ENCODE measurements at regions not wholly inside any gene's neighbourhood (a gene's known extent, or its start where the extent isn't known, plus 50 kb on each side); places are given as distances from the start of the nearest gene placed in this dataset.

- H3K36me3 ChIP-seq: no peaks in the 10 kb centered on the region
- no peak for DNase-seq
- H3K9me3 ChIP-seq: no peaks in the 10 kb centered on the region
- no peaks in the 10 kb centered on the region for H3K27me3 ChIP-seq
- TF ChIP-seq CTCF (IDR thresholded peaks at IDR 0.05; ENCODE audit: low read depth, low read length): no peak
- H3K4me3 ChIP-seq (ENCODE audit: low read depth, low read length): no peak overlapping the region
- H3K4me1 ChIP-seq: no peaks in the 10 kb centered on the region
These were observed 173.9 kb downstream of the SUCLG1 start for GRCh38 chr2:84285056-84285747.

GRCh38 chr2:84283506-84283905, 175.6 kb downstream of the SUCLG1 start:
- no peaks in the 10 kb centered on the region for H3K4me1 ChIP-seq
- H3K4me3 ChIP-seq (ENCODE audit: low read depth, low read length): no peak overlapping the region
- no peaks in the 10 kb centered on the region for H3K9me3 ChIP-seq
- no peak for TF ChIP-seq CTCF (IDR thresholded peaks at IDR 0.05; ENCODE audit: low read depth, low read length)
- DNase-seq: no peak
- H3K36me3 ChIP-seq: no peaks in the 10 kb centered on the region
- no peaks in the 10 kb centered on the region for H3K27me3 ChIP-seq

GRCh38 chr2:84281510-84281909, 177.6 kb downstream of the SUCLG1 start:
- Histone ChIP-seq H3K36me3 (no peaks in the 10 kb centered on the region), H3K9me3 (no peaks in the 10 kb centered on the region), H3K4me3 (ENCODE audit: low read depth, low read length) (no peak overlapping the region), H3K27me3 (no peaks in the 10 kb centered on the region), H3K4me1 (no peaks in the 10 kb centered on the region)
- no peak for TF ChIP-seq CTCF (IDR thresholded peaks at IDR 0.05; ENCODE audit: low read depth, low read length)
- DNase-seq: no peak

GRCh38 chr2:84280873-84281272, 178.2 kb downstream of the SUCLG1 start:
- no peaks in the 10 kb centered on the region for H3K9me3 ChIP-seq
- H3K27me3 ChIP-seq: no peaks in the 10 kb centered on the region
- no peaks in the 10 kb centered on the region for H3K36me3 ChIP-seq
- DNase-seq: no peak
- H3K4me1 ChIP-seq: no peaks in the 10 kb centered on the region
- H3K4me3 ChIP-seq (ENCODE audit: low read depth, low read length): no peak overlapping the region
- TF ChIP-seq CTCF (IDR thresholded peaks at IDR 0.05; ENCODE audit: low read depth, low read length): no peak

- H3K9me3 ChIP-seq: no peaks in the 10 kb centered on the region
- no peaks in the 10 kb centered on the region for H3K27me3 ChIP-seq
- H3K4me3 ChIP-seq (ENCODE audit: low read depth, low read length): no peak overlapping the region
- no peaks in the 10 kb centered on the region for H3K36me3 ChIP-seq
- DNase-seq: no peak
- H3K4me1 ChIP-seq: no peaks in the 10 kb centered on the region
- TF ChIP-seq CTCF (IDR thresholded peaks at IDR 0.05; ENCODE audit: low read depth, low read length): no peak
These were observed 180.7 kb downstream of the SUCLG1 start for GRCh38 chr2:84278386-84278785.

GRCh38 chr2:84276590-84277255, 182.4 kb downstream of the SUCLG1 start:
- H3K36me3 ChIP-seq: no peaks in the 10 kb centered on the region
- no peaks in the 10 kb centered on the region for H3K4me1 ChIP-seq
- no peaks in the 10 kb centered on the region for H3K9me3 ChIP-seq
- H3K4me3 ChIP-seq (ENCODE audit: low read depth, low read length): no peak overlapping the region
- DNase-seq: no peak
- TF ChIP-seq CTCF (IDR thresholded peaks at IDR 0.05; ENCODE audit: low read depth, low read length): no peak
- no peaks in the 10 kb centered on the region for H3K27me3 ChIP-seq
